ENCODE measurements at regions not wholly inside any gene's neighbourhood (a gene's known extent, or its start where the extent isn't known, plus 50 kb on each side); places are given as distances from the start of the nearest gene placed in this dataset.
A peak's percentile ranks its signal among the peaks of the same experiment; 100 is the strongest.

DNA sequence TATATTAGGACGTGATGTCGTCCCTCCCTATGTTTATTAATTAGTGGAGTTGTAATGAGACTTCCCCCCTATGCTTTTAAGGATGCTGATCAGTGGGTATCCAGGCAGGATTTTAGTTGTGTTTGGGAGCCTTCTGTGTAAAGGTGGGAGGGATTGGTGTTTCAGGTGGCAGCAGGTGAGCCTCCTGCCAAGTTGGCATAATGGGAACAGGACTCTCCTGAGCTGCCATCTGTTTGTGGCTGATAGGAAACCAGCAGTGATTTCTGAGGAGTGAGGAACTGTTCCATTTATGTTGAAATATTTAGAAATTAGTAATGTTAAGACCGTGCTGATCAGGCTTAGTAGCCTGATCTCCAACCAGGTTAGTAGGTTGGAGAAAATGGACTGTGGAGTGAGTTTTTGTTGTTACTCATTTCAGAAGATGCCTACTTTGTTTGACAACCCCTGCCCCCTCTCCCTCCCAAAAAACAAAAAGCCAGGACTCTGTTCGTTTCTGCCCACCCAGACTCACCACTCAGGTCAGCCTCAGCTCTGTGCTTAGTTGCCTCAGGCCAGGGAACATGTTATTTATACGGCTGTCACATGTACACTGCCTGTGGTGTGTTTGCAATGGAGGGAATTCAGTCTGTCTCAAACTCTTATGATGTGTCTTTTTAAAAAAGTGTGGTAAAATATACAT, 55.4 kb upstream of the TULP4 start:
- Mint-ChIP-seq H3K36me3 (ENCODE audit: low read depth) (peaks cover 1% of the 10 kb centered on the region), H3K4me1 (ENCODE audit: low read depth) (peaks cover 36% of the 10 kb centered on the region), H3K9me3 (no peaks in the 10 kb centered on the region), H3K27ac (peak overlapping the region; percentile 18), H3K4me3 (no peak overlapping the region), H3K27me3 (no peaks in the 10 kb centered on the region)
- POLR2A ChIA-PET, result no interaction called here
- DNase-seq (no peak), ATAC-seq (no peak)
- TF ChIP-seq, protein P1, sequence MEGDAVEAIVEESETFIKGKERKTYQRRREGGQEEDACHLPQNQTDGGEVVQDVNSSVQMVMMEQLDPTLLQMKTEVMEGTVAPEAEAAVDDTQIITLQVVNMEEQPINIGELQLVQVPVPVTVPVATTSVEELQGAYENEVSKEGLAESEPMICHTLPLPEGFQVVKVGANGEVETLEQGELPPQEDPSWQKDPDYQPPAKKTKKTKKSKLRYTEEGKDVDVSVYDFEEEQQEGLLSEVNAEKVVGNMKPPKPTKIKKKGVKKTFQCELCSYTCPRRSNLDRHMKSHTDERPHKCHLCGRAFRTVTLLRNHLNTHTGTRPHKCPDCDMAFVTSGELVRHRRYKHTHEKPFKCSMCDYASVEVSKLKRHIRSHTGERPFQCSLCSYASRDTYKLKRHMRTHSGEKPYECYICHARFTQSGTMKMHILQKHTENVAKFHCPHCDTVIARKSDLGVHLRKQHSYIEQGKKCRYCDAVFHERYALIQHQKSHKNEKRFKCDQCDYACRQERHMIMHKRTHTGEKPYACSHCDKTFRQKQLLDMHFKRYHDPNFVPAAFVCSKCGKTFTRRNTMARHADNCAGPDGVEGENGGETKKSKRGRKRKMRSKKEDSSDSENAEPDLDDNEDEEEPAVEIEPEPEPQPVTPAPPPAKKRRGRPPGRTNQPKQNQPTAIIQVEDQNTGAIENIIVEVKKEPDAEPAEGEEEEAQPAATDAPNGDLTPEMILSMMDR (IDR thresholded peaks at IDR 0.05), result no peak
- intact Hi-C loops (cut with micrococcal nuclease), result no loop called here
- CTCF ChIA-PET, result no interaction called here

DNA sequence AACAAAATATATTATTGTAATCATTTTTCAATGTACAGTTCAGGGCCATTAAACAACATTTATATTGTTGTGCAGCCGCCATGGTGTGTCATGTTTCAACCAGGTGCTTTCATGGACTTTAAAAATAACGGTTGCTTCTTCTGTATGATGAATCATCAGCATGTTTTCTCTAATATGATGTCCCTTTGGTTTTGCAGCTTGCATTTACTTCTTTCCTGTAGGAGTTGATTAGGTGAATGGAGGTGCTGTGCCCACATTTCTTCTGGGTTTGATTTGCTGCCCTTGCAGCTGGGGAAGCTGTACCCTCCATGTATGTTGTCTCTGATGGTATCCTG, 54.9 kb upstream of the TULP4 start:
- ATAC-seq, result no peak
- CTCF ChIA-PET, result interaction anchor here (2.6 kb wide), 1 partner anchor 36 kb away, joined by 16 read pairs; no protein-coding TSS in a partner anchor
- POLR2A ChIA-PET, result no interaction called here
- Mint-ChIP-seq H3K9me3 (no peaks in the 10 kb centered on the region), H3K36me3 (ENCODE audit: low read depth) (peaks cover 1% of the 10 kb centered on the region), H3K27me3 (no peaks in the 10 kb centered on the region), H3K4me1 (ENCODE audit: low read depth) (peaks cover 37% of the 10 kb centered on the region), H3K4me3 (no peak overlapping the region), H3K27ac (no peak overlapping the region)
- intact Hi-C loops (cut with micrococcal nuclease), result no loop called here
- TF ChIP-seq, protein P1 (IDR thresholded peaks at IDR 0.05), result no peak
- no peak for DNase-seq

DNA sequence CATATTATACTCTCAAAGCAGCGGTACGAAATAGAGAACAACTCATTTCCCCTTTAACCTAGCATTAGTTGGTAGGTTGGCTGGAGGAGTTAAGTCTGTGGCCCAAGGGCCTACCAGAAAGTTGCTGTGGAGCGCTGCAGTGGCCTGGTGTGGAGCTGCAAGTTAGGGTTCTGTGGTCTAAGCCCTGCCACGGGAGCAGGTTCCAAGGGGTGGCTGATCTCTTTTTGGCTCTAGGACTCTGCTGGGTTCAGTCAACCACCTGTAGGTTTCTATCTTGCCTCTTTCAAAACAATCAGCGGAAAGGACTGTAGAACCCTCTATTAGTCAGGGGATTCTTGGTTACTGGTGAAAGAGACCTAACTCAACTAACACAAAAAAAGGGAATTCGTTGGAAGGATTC, 54.5 kb upstream of the TULP4 start:
- intact Hi-C loops (cut with micrococcal nuclease), result no loop called here
- TF ChIP-seq, protein P1 (IDR thresholded peaks at IDR 0.05), result no peak
- no peaks in the 10 kb centered on the region for H3K27me3 Mint-ChIP-seq
- peaks cover 37% of the 10 kb centered on the region for H3K4me1 Mint-ChIP-seq (ENCODE audit: low read depth)
- POLR2A ChIA-PET, result interaction anchor here (1.1 kb wide), 1 partner anchor 229 kb away, joined by 3 read pairs; no protein-coding TSS in a partner anchor
- H3K4me3 Mint-ChIP-seq, result no peak overlapping the region
- ATAC-seq, result no peak
- no peaks in the 10 kb centered on the region for H3K9me3 Mint-ChIP-seq
- H3K27ac Mint-ChIP-seq, result no peak overlapping the region
- peaks cover 1% of the 10 kb centered on the region for H3K36me3 Mint-ChIP-seq (ENCODE audit: low read depth)
- CTCF ChIA-PET, result interaction anchor here (2.6 kb wide), 1 partner anchor 37 kb away, joined by 16 read pairs; no protein-coding TSS in a partner anchor
- DNase-seq, result no peak

DNA sequence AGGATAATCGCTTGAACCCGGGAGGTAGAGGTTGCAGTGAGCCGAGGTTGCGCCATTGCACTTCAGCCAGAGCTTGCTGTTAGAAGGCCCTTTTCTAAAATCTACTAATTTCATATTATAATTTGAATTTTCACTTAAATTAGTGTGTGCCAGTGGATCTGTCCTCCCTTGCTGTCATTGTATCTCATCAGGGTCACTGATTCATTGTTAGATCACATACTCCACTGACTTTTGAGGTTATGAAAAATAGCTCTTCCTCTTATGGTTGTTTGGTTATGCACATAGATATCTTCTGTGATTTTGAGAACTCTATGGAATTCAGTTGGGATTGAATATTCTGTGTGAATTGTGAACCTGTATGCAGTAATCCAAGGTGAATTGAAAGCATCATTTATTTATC, 53.1 kb upstream of the TULP4 start:
- DNase-seq (no peak), ATAC-seq (no peak)
- TF ChIP-seq, protein P1 (IDR thresholded peaks at IDR 0.05), result no peak
- Mint-ChIP-seq H3K27me3 (no peaks in the 10 kb centered on the region), H3K36me3 (ENCODE audit: low read depth) (peaks cover 1% of the 10 kb centered on the region), H3K4me1 (ENCODE audit: low read depth) (peaks cover 37% of the 10 kb centered on the region), H3K4me3 (no peak overlapping the region), H3K27ac (no peak overlapping the region), H3K9me3 (no peaks in the 10 kb centered on the region)
- ChIA-PET CTCF (interaction anchor here (1.0 to 2.6 kb wide), 3 partner anchors 13 to 346 kb away, joined by 3 to 16 read pairs (median 3); no protein-coding TSS in a partner anchor), POLR2A (interaction anchor here (1.5 kb wide), 1 partner anchor 11 kb away, joined by 6 read pairs; no protein-coding TSS in a partner anchor)
- intact Hi-C loops (cut with micrococcal nuclease), result no loop called here

DNA sequence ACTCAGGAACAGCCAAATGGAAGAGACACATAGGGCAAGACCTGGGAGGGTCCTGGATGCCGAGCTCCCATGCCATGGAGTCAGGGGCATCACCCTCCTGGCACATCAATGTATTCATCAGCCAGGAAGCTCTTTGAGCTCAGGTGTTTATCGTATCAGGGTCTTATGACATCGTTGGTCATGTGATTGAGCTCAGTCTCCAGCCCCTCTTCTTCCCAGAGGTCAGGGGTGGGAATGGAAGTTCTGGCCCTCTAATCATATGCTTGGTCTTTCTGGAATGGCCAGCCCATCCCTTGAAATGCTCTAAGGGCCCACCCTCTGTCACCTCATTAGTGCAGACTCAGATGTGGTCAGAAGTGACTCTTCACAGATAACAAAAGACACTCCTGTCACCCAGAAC, 52.4 kb upstream of the TULP4 start:
- no peaks in the 10 kb centered on the region for H3K27me3 Mint-ChIP-seq
- peaks cover 37% of the 10 kb centered on the region for H3K4me1 Mint-ChIP-seq (ENCODE audit: low read depth)
- H3K27ac Mint-ChIP-seq, result no peak overlapping the region
- DNase-seq (no peak), ATAC-seq (no peak)
- H3K36me3 Mint-ChIP-seq (ENCODE audit: low read depth), result peaks cover 1% of the 10 kb centered on the region
- H3K4me3 Mint-ChIP-seq, result no peak overlapping the region
- TF ChIP-seq, protein P1 (IDR thresholded peaks at IDR 0.05), result no peak
- no peaks in the 10 kb centered on the region for H3K9me3 Mint-ChIP-seq
- POLR2A ChIA-PET, result interaction anchor here (1.5 kb wide), 1 partner anchor 11 kb away, joined by 6 read pairs; no protein-coding TSS in a partner anchor
- intact Hi-C loops (cut with micrococcal nuclease), result no loop called here
- CTCF ChIA-PET, result interaction anchor here (1.3 to 2.6 kb wide), 2 partner anchors 39 to 345 kb away, joined by 3 to 16 read pairs; no protein-coding TSS in a partner anchor
